PC-9 (cell line): ENCODE measurements at regions not wholly inside any gene's neighbourhood (a gene's known extent, or its start where the extent isn't known, plus 50 kb on each side); places are given as distances from the start of the nearest gene placed in this dataset.

Experiments
- CTCF ChIP-seq: fragments of 200-600 bp; sonication (generic); conservative IDR thresholded peaks from 2 replicates; pipeline ENCODE4 v1.6.1; 2017; ENCODE audit warnings: mixed run types, antibody characterized with exemption, mild to moderate bottlenecking, moderate library complexity
- EZH2 ChIP-seq: fragments of 200-600 bp; sonication (generic); IDR thresholded peaks from 2 replicates; pipeline ENCODE4 v1.8.0; 2017; ENCODE audit warnings: antibody characterized with exemption, low read depth

GRCh38 chr9:23431459-23431858 lies 394.6 kb downstream of the ELAVL2 start:
- TF ChIP-seq CTCF (no peak), EZH2 (no peak)
